PC-3 (cell line): ENCODE measurements at regions not wholly inside any gene's neighbourhood (a gene's known extent, or its start where the extent isn't known, plus 50 kb on each side); places are given as distances from the start of the nearest gene placed in this dataset.

ENCODE experiments used
- ATAC-seq: fragments of 200-7000 bp; cut with Tn5 transposase; 2 replicates; pipeline ENCODE4 v1.9.1; 2020; ENCODE audit warnings: mild to moderate bottlenecking, moderate library complexity
- BruUV-seq: library from RNA; stranded (reverse); fragments of 400-500 nt; replicated peaks from 2 replicates; lab custom pipeline; 2021; lab: Mats Ljungman, UMichigan
- CTCF ChIA-PET: fragments of 300-600 bp; sonication (Branson Sonifier 250); formaldehyde crosslinking; loops from one replicate; lab custom pipeline; 2022; ENCODE audit warnings: antibody characterized with exemption; lab: Charles Lee
- POLR2A ChIA-PET: fragments of 300-600 bp; sonication (Branson Sonifier 250); formaldehyde crosslinking; loops from one replicate; lab custom pipeline; 2022; ENCODE audit warnings: antibody characterized with exemption; ENCODE audit not compliant: unreplicated experiment; lab: Charles Lee
- DNase-seq: peaks from one replicate; pipeline ENCODE4 v3.0.0-alpha.2; 2015
- H2AFZ ChIP-seq: fragments of 300-600 bp; sonication (generic); 2 replicates; pipeline ENCODE4 v1.6.0; 2016; ENCODE audit warnings: antibody characterized with exemption, low read length
- H3F3A ChIP-seq: fragments of 300-600 bp; sonication (generic); one replicate; pipeline ENCODE4 v1.6.0; 2017; ENCODE audit warnings: antibody characterized with exemption, low read length, control low read depth, mild to moderate bottlenecking; ENCODE audit not compliant: unreplicated experiment
- H3K27ac ChIP-seq: fragments of 300-600 bp; sonication (generic); 2 replicates; pipeline ENCODE4 v1.5.1; 2016; ENCODE audit warnings: mild to moderate bottlenecking, low read length
- H3K27me3 ChIP-seq: fragments of 300-600 bp; sonication (generic); 2 replicates; pipeline ENCODE4 v1.6.1; 2016; ENCODE audit warnings: low read length, mixed read lengths
- H3K36me3 ChIP-seq: fragments of 300-600 bp; sonication (generic); 2 replicates; pipeline ENCODE4 v1.6.1; 2016; ENCODE audit warnings: low read depth, mixed run types, low read length, mixed read lengths
- H3K4me1 ChIP-seq: fragments of 300-600 bp; sonication (generic); 2 replicates; pipeline ENCODE4 v1.5.1; 2016; ENCODE audit warnings: low read length; ENCODE audit not compliant: insufficient read depth
- H3K4me2 ChIP-seq: fragments of 300-600 bp; sonication (generic); 2 replicates; pipeline ENCODE4 v1.6.0; 2016; ENCODE audit warnings: low read length
- H3K4me3 ChIP-seq: fragments of 300-600 bp; sonication (generic); 2 replicates; pipeline ENCODE4 v1.5.1; 2016; ENCODE audit warnings: mild to moderate bottlenecking, low read length, mixed read lengths
- H3K79me2 ChIP-seq: fragments of 300-600 bp; sonication (generic); 2 replicates; pipeline ENCODE4 v1.6.1; 2017; ENCODE audit warnings: low read length, mixed read lengths
- H3K9ac ChIP-seq: fragments of 300-600 bp; sonication (generic); 2 replicates; pipeline ENCODE4 v1.6.0; 2016; ENCODE audit warnings: mild to moderate bottlenecking, low read length
- H3K9me2 ChIP-seq: fragments of 300-600 bp; sonication (generic); replicated peaks from 2 replicates; pipeline ENCODE4 v1.6.1; 2016; ENCODE audit warnings: mixed run types, low read length, mixed read lengths
- H3K9me3 ChIP-seq: fragments of 300-600 bp; sonication (generic); 2 replicates; pipeline ENCODE4 v1.6.1; 2016; ENCODE audit warnings: low read length, mixed read lengths
- H4K20me1 ChIP-seq: fragments of 300-600 bp; sonication (generic); 2 replicates; pipeline ENCODE4 v1.6.1; 2016; ENCODE audit warnings: low read length, mixed read lengths
- EZH2 ChIP-seq: fragments of 300-600 bp; sonication (generic); IDR thresholded peaks from one replicate; pipeline ENCODE4 v1.6.1; 2017; ENCODE audit warnings: antibody characterized with exemption, mild to moderate bottlenecking, low read length; ENCODE audit not compliant: unreplicated experiment
- EZH2phosphoT487 ChIP-seq: fragments of 300-600 bp; sonication (generic); IDR thresholded peaks from 2 replicates; pipeline ENCODE4 v1.6.1; 2018; ENCODE audit warnings: mild to moderate bottlenecking, antibody characterized with exemption, low read length, borderline replicate concordance
- intact Hi-C: fragments of 100-400 bp; cut with micrococcal nuclease; formaldehyde crosslinking; loops from 2 replicates; pipeline ENCODE4 v1.9.0; 2023
- TF ChIP-seq, protein P1 (sequence below): fragments of 300-600 bp; sonication (generic); conservative IDR thresholded peaks from 2 replicates; pipeline ENCODE4 v1.5.1; 2017; ENCODE audit warnings: antibody characterized with exemption, low read depth, mild to moderate bottlenecking, low read length

GRCh38 chr16:88130681-88131080, 179.4 kb downstream of the BANP start:
- Histone ChIP-seq H3K27ac (no peak overlapping the region), H3K9me3 (no peaks in the 10 kb centered on the region), H3K36me3 (no peaks in the 10 kb centered on the region), H3K9me2 (no peaks in the 10 kb centered on the region), H3K4me1 (no peaks in the 10 kb centered on the region), H3F3A (no peaks in the 10 kb centered on the region), H3K9ac (no peak overlapping the region), H2AFZ (no peak overlapping the region), H3K79me2 (no peaks in the 10 kb centered on the region), H3K27me3 (no peaks in the 10 kb centered on the region), H4K20me1 (no peaks in the 10 kb centered on the region), H3K4me3 (no peak overlapping the region), H3K4me2 (no peak overlapping the region)
- no TSS peak for BruUV-seq
- TF ChIP-seq EZH2 (no peak), EZH2phosphoT487 (no peak)
- TF ChIP-seq, protein P1, sequence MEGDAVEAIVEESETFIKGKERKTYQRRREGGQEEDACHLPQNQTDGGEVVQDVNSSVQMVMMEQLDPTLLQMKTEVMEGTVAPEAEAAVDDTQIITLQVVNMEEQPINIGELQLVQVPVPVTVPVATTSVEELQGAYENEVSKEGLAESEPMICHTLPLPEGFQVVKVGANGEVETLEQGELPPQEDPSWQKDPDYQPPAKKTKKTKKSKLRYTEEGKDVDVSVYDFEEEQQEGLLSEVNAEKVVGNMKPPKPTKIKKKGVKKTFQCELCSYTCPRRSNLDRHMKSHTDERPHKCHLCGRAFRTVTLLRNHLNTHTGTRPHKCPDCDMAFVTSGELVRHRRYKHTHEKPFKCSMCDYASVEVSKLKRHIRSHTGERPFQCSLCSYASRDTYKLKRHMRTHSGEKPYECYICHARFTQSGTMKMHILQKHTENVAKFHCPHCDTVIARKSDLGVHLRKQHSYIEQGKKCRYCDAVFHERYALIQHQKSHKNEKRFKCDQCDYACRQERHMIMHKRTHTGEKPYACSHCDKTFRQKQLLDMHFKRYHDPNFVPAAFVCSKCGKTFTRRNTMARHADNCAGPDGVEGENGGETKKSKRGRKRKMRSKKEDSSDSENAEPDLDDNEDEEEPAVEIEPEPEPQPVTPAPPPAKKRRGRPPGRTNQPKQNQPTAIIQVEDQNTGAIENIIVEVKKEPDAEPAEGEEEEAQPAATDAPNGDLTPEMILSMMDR: no peak
- intact Hi-C loops: no loop called here
- ATAC-seq: no peak
- POLR2A ChIA-PET: no interaction called here
- no peak for DNase-seq
- CTCF ChIA-PET: no interaction called here

- TF ChIP-seq, protein P1: no peak
- TF ChIP-seq EZH2: no peak
- no peak for TF ChIP-seq EZH2phosphoT487
- intact Hi-C loops: no loop called here
- H4K20me1 ChIP-seq: no peaks in the 10 kb centered on the region
- no peaks in the 10 kb centered on the region for H3K27me3 ChIP-seq
- no peaks in the 10 kb centered on the region for H3K79me2 ChIP-seq
- no TSS peak for BruUV-seq
- no peak overlapping the region for H3K9ac ChIP-seq
- ATAC-seq (no peak), DNase-seq (no peak)
- H3K9me3 ChIP-seq: no peaks in the 10 kb centered on the region
- H3K4me2 ChIP-seq: no peak overlapping the region
- no peak overlapping the region for H2AFZ ChIP-seq
- CTCF ChIA-PET: no interaction called here
- POLR2A ChIA-PET: no interaction called here
- no peaks in the 10 kb centered on the region for H3K4me1 ChIP-seq
- H3K27ac ChIP-seq: no peak overlapping the region
- no peaks in the 10 kb centered on the region for H3K36me3 ChIP-seq
- H3K9me2 ChIP-seq: no peaks in the 10 kb centered on the region
- H3F3A ChIP-seq: no peaks in the 10 kb centered on the region
- H3K4me3 ChIP-seq: no peak overlapping the region
Observed at GRCh38 chr16:88131256-88131655, 180.0 kb downstream of the BANP start.

DNA sequence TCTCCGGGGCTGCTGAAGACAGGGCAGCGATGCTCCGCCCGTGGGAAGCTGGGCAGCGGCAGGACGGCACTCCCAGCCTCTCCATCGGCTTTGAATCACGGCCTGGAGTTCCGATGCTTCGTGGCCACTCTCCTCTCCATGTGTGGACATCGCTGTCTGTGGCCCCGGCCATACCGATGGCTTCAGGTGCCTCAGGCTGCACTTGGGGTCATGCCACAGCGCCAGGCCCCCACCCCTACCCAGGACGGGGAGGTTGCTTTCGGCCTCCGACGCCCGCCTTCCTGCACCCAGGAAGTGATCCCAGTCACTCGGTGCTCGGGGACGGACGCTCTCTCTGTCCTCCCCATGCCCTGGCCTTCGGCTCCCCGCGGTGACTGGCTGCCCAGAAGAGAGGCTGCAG, 180.7 kb downstream of the BANP start:
- Histone ChIP-seq H3K4me3 (no peak overlapping the region), H3K9me3 (no peaks in the 10 kb centered on the region), H3K79me2 (no peaks in the 10 kb centered on the region), H3K4me2 (no peak overlapping the region), H4K20me1 (no peaks in the 10 kb centered on the region), H3K9me2 (no peaks in the 10 kb centered on the region), H3K36me3 (no peaks in the 10 kb centered on the region), H3K27ac (no peak overlapping the region), H3K9ac (no peak overlapping the region), H3K4me1 (no peaks in the 10 kb centered on the region), H3F3A (no peaks in the 10 kb centered on the region), H2AFZ (no peak overlapping the region), H3K27me3 (no peaks in the 10 kb centered on the region)
- ChIA-PET POLR2A (no interaction called here), CTCF (no interaction called here)
- ATAC-seq: no peak
- intact Hi-C loops: no loop called here
- TF ChIP-seq EZH2phosphoT487 (no peak), EZH2 (no peak)
- TF ChIP-seq, protein P1: no peak
- no peak for DNase-seq
- no TSS peak for BruUV-seq
